ENCODE measurements at regions not wholly inside any gene's neighbourhood (a gene's known extent, or its start where the extent isn't known, plus 50 kb on each side); places are given as distances from the start of the nearest gene placed in this dataset.
A peak's percentile ranks its signal among the peaks of the same experiment; 100 is the strongest.

GRCh38 chr17:77442976-77443747 is 302.4 kb downstream of the SEC14L1 start:
- TF ChIP-seq REST (IDR thresholded peaks at IDR 0.05; ENCODE audit: insufficient read depth in 1 of 2, low read depth in 2 of 2, low read length in 2 of 2): no peak
- TF ChIP-seq FOXP2 (optimal IDR thresholded peaks at IDR 0.05; ENCODE audit: borderline replicate concordance, extremely low read depth, extremely low read length, insufficient read depth): no peak
- no peak for TF ChIP-seq POLR2AphosphoS5 (IDR thresholded peaks at IDR 0.05; ENCODE audit: low read depth, low read length)
- TF ChIP-seq TAF1 (IDR thresholded peaks at IDR 0.05; ENCODE audit: borderline replicate concordance, insufficient read depth, low read length): no peak
- no peak for TF ChIP-seq SIN3A (IDR thresholded peaks at IDR 0.05; ENCODE audit: borderline replicate concordance, insufficient read depth, low read length)

GRCh38 chr17:77443748-77444260 is 303.0 kb downstream of the SEC14L1 start:
- TF ChIP-seq REST (IDR thresholded peaks at IDR 0.05; ENCODE audit: insufficient read depth in 1 of 2, low read depth in 2 of 2, low read length in 2 of 2): no peak
- no peak for TF ChIP-seq SIN3A (IDR thresholded peaks at IDR 0.05; ENCODE audit: borderline replicate concordance, insufficient read depth, low read length)
- no peak for TF ChIP-seq POLR2AphosphoS5 (IDR thresholded peaks at IDR 0.05; ENCODE audit: low read depth, low read length)
- no peak for TF ChIP-seq TAF1 (IDR thresholded peaks at IDR 0.05; ENCODE audit: borderline replicate concordance, insufficient read depth, low read length)
- no peak for TF ChIP-seq FOXP2 (optimal IDR thresholded peaks at IDR 0.05; ENCODE audit: borderline replicate concordance, extremely low read depth, extremely low read length, insufficient read depth)

DNA sequence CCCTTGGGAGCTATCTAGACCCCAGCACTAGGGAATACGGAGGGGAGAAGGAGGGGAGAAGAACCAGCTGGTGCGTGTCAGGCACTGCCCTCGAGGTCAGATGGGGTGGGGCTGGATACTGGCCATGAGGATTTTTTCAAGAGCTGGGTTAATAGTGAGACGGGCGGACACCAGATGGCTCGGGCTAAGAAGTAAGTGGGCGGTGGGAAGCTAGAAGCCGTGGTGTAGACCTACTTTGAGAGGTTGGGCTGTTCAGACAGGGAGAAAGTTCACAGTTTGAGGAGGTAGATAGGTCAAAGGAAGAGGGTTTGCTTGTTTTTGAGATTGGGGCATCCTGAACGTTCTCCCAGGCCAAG is 303.8 kb downstream of the SEC14L1 start:
- TF ChIP-seq POLR2AphosphoS5 (IDR thresholded peaks at IDR 0.05; ENCODE audit: low read depth, low read length) (no peak), SIN3A (IDR thresholded peaks at IDR 0.05; ENCODE audit: borderline replicate concordance, insufficient read depth, low read length) (no peak)

- TF ChIP-seq REST (IDR thresholded peaks at IDR 0.05; ENCODE audit: insufficient read depth in 1 of 2, low read depth in 2 of 2, low read length in 2 of 2): no peak
- TF ChIP-seq FOXP2 (optimal IDR thresholded peaks at IDR 0.05; ENCODE audit: borderline replicate concordance, extremely low read depth, extremely low read length, insufficient read depth): peak; percentile 53
- TF ChIP-seq SIN3A (IDR thresholded peaks at IDR 0.05; ENCODE audit: borderline replicate concordance, insufficient read depth, low read length): peak; percentile 10; the same call in 1 of the 2 replicates
Measured at GRCh38 chr17:77444984-77445759, 304.4 kb downstream of the SEC14L1 start.

GRCh38 chr17:77445760-77446532 is 305.2 kb downstream of the SEC14L1 start:
- TF ChIP-seq REST (IDR thresholded peaks at IDR 0.05; ENCODE audit: insufficient read depth in 1 of 2, low read depth in 2 of 2, low read length in 2 of 2): no peak
- peak; percentile 68 for TF ChIP-seq FOXP2 (optimal IDR thresholded peaks at IDR 0.05; ENCODE audit: borderline replicate concordance, extremely low read depth, extremely low read length, insufficient read depth)
- no peak for TF ChIP-seq SIN3A (IDR thresholded peaks at IDR 0.05; ENCODE audit: borderline replicate concordance, insufficient read depth, low read length)

Data from PFSK-1 (cell line).